K562 (cell line): ENCODE measurements at regions not wholly inside any gene's neighbourhood (a gene's known extent, or its start where the extent isn't known, plus 50 kb on each side); places are given as distances from the start of the nearest gene placed in this dataset.

Experiments used
- ATAC-seq: fragments of 200-7000 bp; cut with Tn5 transposase; 3 replicates; pipeline ENCODE4 v1.9.1; 2020; ENCODE audit warnings: moderate library complexity
- BruUV-seq: library from RNA; stranded (reverse); fragments of 400-500 nt; replicated peaks from 2 replicates; lab custom pipeline; 2021; lab: Mats Ljungman, UMichigan
- CTCF ChIA-PET: fragments of 300-600 bp; formaldehyde crosslinking; extraction: SDS; loops from one replicate; lab custom pipeline; 2021; ENCODE audit warnings: low intra/inter-chr PET ratio; lab: Yijun Ruan, JAX
- POLR2A ChIA-PET: fragments of 300-600, 350-650 bp; sonication (Branson Sonifier 250); formaldehyde crosslinking; extraction: SDS; loops from one replicate; lab custom pipeline; 2021; ENCODE audit warnings: antibody characterized with exemption, inconsistent platforms; lab: Yijun Ruan, JAX
- DNase-seq, 4 experiments: peaks; one replicate each; pipeline versions ENCODE4 v3.0.0 to v3.0.0-alpha.2; 2011 to 2018; ENCODE audit warnings: low spot score in 3 of 4, mixed read lengths in 3 of 4; ENCODE audit errors: extremely low read depth in 1 of 4
- FAIRE-seq: peaks from 2 replicates; lab custom pipeline; 2011; peaks lifted over from hg19 to GRCh38; lab: Jason Lieb, UNC
- H2AFZ ChIP-seq: 2 replicates; pipeline ENCODE4 v1.6.0; 2011; ENCODE audit warnings: low read depth, low read length, control low read depth, inconsistent platforms
- H3K27ac ChIP-seq: fragments of 200-600 bp; 3 replicates; pipeline ENCODE4 v1.8.0; 2011; ENCODE audit warnings: low read depth, mild to moderate bottlenecking, control low read depth, inconsistent platforms, low read length, moderate library complexity, mixed read lengths; ENCODE audit errors: extremely low read depth
- H3K27me3 ChIP-seq, 2 experiments: fragments of 300-600 bp in 1 of 2; 2 replicates in 1 of 2; 3 replicates in 1 of 2; pipeline versions ENCODE4 v1.6.0 to v1.8.0; 2011; ENCODE audit warnings: inconsistent platforms in 2 of 2, low read length in 2 of 2, mild to moderate bottlenecking in 1 of 2, mixed read lengths in 1 of 2, moderate library complexity in 1 of 2; ENCODE audit not compliant: control insufficient read depth in 2 of 2, insufficient read depth in 2 of 2
- H3K36me3 ChIP-seq: fragments of 300-600 bp; 3 replicates; pipeline ENCODE4 v1.8.0; 2011; ENCODE audit warnings: mild to moderate bottlenecking, low read length, inconsistent platforms; ENCODE audit not compliant: control insufficient read depth, insufficient read depth
- H3K4me1 ChIP-seq, 2 experiments: fragments of 200-600 bp in 1 of 2; replicated peaks in 1 of 2; 2 replicates in 1 of 2; 3 replicates in 1 of 2; pipeline versions ENCODE4 v1.5.1 to v1.8.0; 2011; ENCODE audit warnings: inconsistent platforms in 2 of 2, low read length in 2 of 2, mild to moderate bottlenecking in 1 of 2, mixed read lengths in 1 of 2, moderate library complexity in 1 of 2; ENCODE audit not compliant: control insufficient read depth in 2 of 2, insufficient read depth in 2 of 2
- H3K4me2 ChIP-seq: 2 replicates; pipeline ENCODE4 v1.6.1; 2011; ENCODE audit warnings: low read length, control low read depth, inconsistent platforms, mixed read lengths; ENCODE audit not compliant: insufficient read depth
- H3K4me3 ChIP-seq: fragments of 200-600 bp; sonication (generic), shearing (Covaris generic); 2 replicates; pipeline ENCODE4 v1.5.1; 2016; ENCODE audit warnings: control low read depth, inconsistent platforms
- H3K79me2 ChIP-seq: fragments of 200-600 bp; 3 replicates; pipeline ENCODE4 v1.8.0; 2011; ENCODE audit warnings: low read length, inconsistent platforms; ENCODE audit not compliant: control insufficient read depth, insufficient read depth
- H3K9ac ChIP-seq, 2 experiments: 2 replicates each; pipeline versions ENCODE4 v1.6.0 to v1.6.1; 2011; ENCODE audit warnings: low read depth in 2 of 2, low read length in 2 of 2, control low read depth in 1 of 2, inconsistent platforms in 1 of 2, mild to moderate bottlenecking in 1 of 2, mixed read lengths in 1 of 2; ENCODE audit not compliant: insufficient read depth in 1 of 2
- H3K9me1 ChIP-seq: one replicate; pipeline ENCODE4 v1.6.0; 2011; ENCODE audit warnings: inconsistent platforms, mild to moderate bottlenecking, low read length, moderate library complexity; ENCODE audit not compliant: control insufficient read depth, insufficient read depth
- H3K9me3 ChIP-seq: replicated peaks from 2 replicates; pipeline ENCODE4 v1.5.1; 2011; ENCODE audit warnings: low read depth, low read length, inconsistent platforms; ENCODE audit not compliant: control insufficient read depth, insufficient read depth
- H4K20me1 ChIP-seq: replicated peaks from 2 replicates; pipeline ENCODE4 v1.6.1; 2011; ENCODE audit warnings: low read length, inconsistent platforms, mixed read lengths; ENCODE audit not compliant: control insufficient read depth, insufficient read depth
- CBX2 ChIP-seq: fragments of 200-600 bp; sonication (generic); IDR thresholded peaks from one replicate; pipeline ENCODE4 v1.6.1; 2012; ENCODE audit warnings: mild to moderate bottlenecking, low read length, inconsistent platforms; ENCODE audit not compliant: insufficient read depth, poor library complexity, severe bottlenecking
- CEBPB ChIP-seq: fragments of 450-650 bp; IDR thresholded peaks from 2 replicates; pipeline ENCODE4 v1.6.1; 2016; ENCODE audit warnings: missing genetic modification characterization, missing compliant biosample characterization
- CEBPG ChIP-seq, 3 experiments: fragments of 200-800 bp in 1 of 3; sonication (Bioruptor generic) in 1 of 3; sonication (generic) in 1 of 3; formaldehyde crosslinking in 1 of 3; IDR thresholded peaks in 2 of 3; conservative IDR thresholded peaks in 1 of 3; 2 replicates each; pipeline versions ENCODE4 v1.6.1 to v1.8.0; 2016 to 2022; ENCODE audit warnings: missing compliant biosample characterization in 2 of 3, missing genetic modification characterization in 2 of 3, mild to moderate bottlenecking in 1 of 3, missing genetic modification reagents in 1 of 3
- DIDO1 ChIP-seq: fragments of 450-650 bp; IDR thresholded peaks from 2 replicates; pipeline ENCODE4 v1.6.1; 2016; ENCODE audit warnings: low read depth, missing biosample characterization, missing genetic modification characterization
- FOXK1 ChIP-seq: sonication (generic); formaldehyde crosslinking; IDR thresholded peaks from 2 replicates; pipeline ENCODE4 v1.8.0; 2022; ENCODE audit warnings: missing genetic modification reagents, mild to moderate bottlenecking, borderline replicate concordance
- HINFP ChIP-seq: fragments of 450-650 bp; conservative IDR thresholded peaks from 2 replicates; pipeline ENCODE4 v1.6.1; 2016; ENCODE audit warnings: missing genetic modification characterization, low read depth, mild to moderate bottlenecking, control low read depth, missing compliant biosample characterization
- LCOR ChIP-seq: sonication (generic); formaldehyde crosslinking; IDR thresholded peaks from 2 replicates; pipeline ENCODE4 v1.8.0; 2022; ENCODE audit warnings: mild to moderate bottlenecking, missing genetic modification reagents
- MAFK ChIP-seq: IDR thresholded peaks from 2 replicates; pipeline ENCODE4 v1.6.1; 2011; ENCODE audit warnings: low read length, improper control_type of control experiment
- NR4A1 ChIP-seq, 2 experiments: fragments of 250-450 bp in 1 of 2; fragments of 450-650 bp in 1 of 2; sonication (Bioruptor Pico) in 1 of 2; IDR thresholded peaks; 2 replicates each; pipeline versions ENCODE4 v1.4.0 to v1.6.1; 2016 to 2020; ENCODE audit warnings: mild to moderate bottlenecking in 2 of 2, missing compliant biosample characterization in 1 of 2, missing genetic modification characterization in 1 of 2, moderate library complexity in 1 of 2
- SMARCE1 ChIP-seq: fragments of 450-650 bp; IDR thresholded peaks from 2 replicates; pipeline ENCODE4 v1.7.1; 2016; ENCODE audit warnings: mild to moderate bottlenecking
- SRSF9 ChIP-seq: fragments of 200-400 bp; formaldehyde crosslinking; IDR thresholded peaks from 2 replicates; pipeline ENCODE4 v1.6.1; 2017; ENCODE audit warnings: low read depth, low read length, borderline replicate concordance
- ZNF133 ChIP-seq: fragments of 250-450 bp; sonication (Bioruptor Pico); IDR thresholded peaks from 2 replicates; pipeline ENCODE4 v1.4.0; 2020; ENCODE audit warnings: mild to moderate bottlenecking
- ZNF445 ChIP-seq: fragments of 250-450 bp; sonication (Bioruptor Pico); IDR thresholded peaks from 2 replicates; pipeline ENCODE4 v1.4.0; 2020; ENCODE audit warnings: low read depth, mild to moderate bottlenecking, moderate library complexity
- ZNF699 ChIP-seq: fragments of 250-450 bp; sonication (Bioruptor Pico); IDR thresholded peaks from 2 replicates; pipeline ENCODE4 v1.8.0; 2021; ENCODE audit warnings: mild to moderate bottlenecking, moderate library complexity; ENCODE audit not compliant: insufficient replicate concordance
- WGBS: fragments of 100-300 bp; shearing (Covaris generic); methylation state at CpG from one replicate; pipeline ENCODE4 v1.1.6; 2016; ENCODE audit warnings: low coverage, mixed read lengths; ENCODE audit not compliant: insufficient coverage; ENCODE audit errors: missing lambda C conversion rate; 5-methylcytosine and 5-hydroxymethylcytosine counted together
- in situ Hi-C: fragments of 300-500 bp; cut with MboI; formaldehyde crosslinking; loops from 4 replicates; pipeline ENCODE4 v1.15.0; 2018; ENCODE audit warnings: inconsistent platforms, mixed read lengths
- intact Hi-C: fragments of 100-400 bp; cut with micrococcal nuclease; formaldehyde crosslinking; loops from 2 replicates; pipeline ENCODE4 v1.14.2; 2022

GRCh38 chr10:55551603-55552002 is 750.6 kb upstream of the PCDH15 start:
- no peak overlapping the region for H3K4me2 ChIP-seq
- H3K4me1 ChIP-seq = no peaks in the 10 kb centered on the region
- no peak overlapping the region for H3K4me3 ChIP-seq
- no peaks in the 10 kb centered on the region for H3K36me3 ChIP-seq
- H3K9ac ChIP-seq = no peak overlapping the region
- H3K27me3 ChIP-seq = no peaks in the 10 kb centered on the region
- ChIA-PET CTCF (no interaction called here), POLR2A (no interaction called here)
- intact Hi-C loops = no loop called here
- peaks cover under 1% of the 10 kb centered on the region; the same call in 1 of the 2 replicates for H3K9me3 ChIP-seq
- no peak overlapping the region for H3K27ac ChIP-seq
- H3K9me1 ChIP-seq = no peaks in the 10 kb centered on the region
- WGBS = 0% methylated on average over 2 of the region's 2 CpGs
- no peaks in the 10 kb centered on the region for H3K79me2 ChIP-seq
- DNase-seq (no peak), FAIRE-seq (no peak), ATAC-seq (no peak)
- no TSS peak for BruUV-seq
- H4K20me1 ChIP-seq = no peaks in the 10 kb centered on the region
- in situ Hi-C loops = no loop called here
- H2AFZ ChIP-seq = no peak overlapping the region
- TF ChIP-seq MAFK (no peak), LCOR (CRISPR knock-in tag) (no peak), CEBPG (CRISPR knock-in tag; IDR thresholded peaks at IDR 0.05) (no peak), CEBPG (tag; conservative IDR thresholded peaks at IDR 0.05 in 1 of 2, IDR thresholded peaks at IDR 0.05 in 1 of 2) (peak in 1 of 2 experiments; percentile 87; a peak in 2 of 4 replicates), CEBPB (peak; percentile 69)

- intact Hi-C loops = no loop called here
- CTCF ChIA-PET = no interaction called here
- DNase-seq (peak in 1 of 4 experiments; percentile 1), FAIRE-seq (no peak), ATAC-seq (no peak)
- no peak overlapping the region for H3K27ac ChIP-seq
- H3K27me3 ChIP-seq = no peaks in the 10 kb centered on the region
- H3K4me1 ChIP-seq = no peaks in the 10 kb centered on the region
- no peaks in the 10 kb centered on the region for H3K36me3 ChIP-seq
- POLR2A ChIA-PET = no interaction called here
- no peaks in the 10 kb centered on the region for H4K20me1 ChIP-seq
- in situ Hi-C loops = no loop called here
- no TSS peak for BruUV-seq
- 0% methylated on average over 2 of the region's 2 CpGs for WGBS
- no peak overlapping the region for H3K4me3 ChIP-seq
- no peak overlapping the region for H3K9ac ChIP-seq
- H3K79me2 ChIP-seq = no peaks in the 10 kb centered on the region
- peaks cover 3% of the 10 kb centered on the region; the same call in 1 of the 2 replicates for H3K9me3 ChIP-seq
- no peak overlapping the region for H3K4me2 ChIP-seq
- no peaks in the 10 kb centered on the region for H3K9me1 ChIP-seq
- no peak overlapping the region for H2AFZ ChIP-seq
- no peak for TF ChIP-seq SMARCE1
- no peak for TF ChIP-seq SRSF9
- no peak for TF ChIP-seq ZNF133 (CRISPR knock-in tag)
- no peak for TF ChIP-seq DIDO1 (tag)
- TF ChIP-seq NR4A1 (CRISPR knock-in tag; IDR thresholded peaks at IDR 0.05) = no peak
- TF ChIP-seq NR4A1 (tag; IDR thresholded peaks at IDR 0.05) = no peak
- no peak for TF ChIP-seq FOXK1 (CRISPR knock-in tag)
- no peak for TF ChIP-seq ZNF445
- no peak for TF ChIP-seq HINFP (tag)
- TF ChIP-seq CBX2 = no peak
- no peak for TF ChIP-seq ZNF699 (CRISPR knock-in tag)
Measured at GRCh38 chr10:55550236-55550635, 749.2 kb upstream of the PCDH15 start.
